Suprapubic skin (tissue), 4 donors: ENCODE measurements at regions not wholly inside any gene's neighbourhood (a gene's known extent, or its start where the extent isn't known, plus 50 kb on each side); places are given as distances from the start of the nearest gene placed in this dataset.

Source experiments
- DNase-seq, 2 donors: peaks; one replicate each; pipeline ENCODE4 v3.0.0-alpha.2; 2019; ENCODE audit warnings: low spot score in 2 of 2
- H3K27ac ChIP-seq: fragments of 200-600 bp; sonication (generic); one replicate; pipeline ENCODE4 v1.5.1; 2019
- H3K27me3 ChIP-seq: fragments of 200-600 bp; sonication (generic); one replicate; pipeline ENCODE4 v1.5.1; 2019
- H3K36me3 ChIP-seq: fragments of 200-600 bp; sonication (generic); one replicate; pipeline ENCODE4 v1.5.1; 2019
- H3K4me1 ChIP-seq: fragments of 200-600 bp; sonication (generic); one replicate; pipeline ENCODE4 v1.5.1; 2019
- H3K4me3 ChIP-seq: fragments of 200-600 bp; sonication (generic); one replicate; pipeline ENCODE4 v1.5.1; 2019; ENCODE audit warnings: mild to moderate bottlenecking
- H3K9me3 ChIP-seq: fragments of 200-600 bp; sonication (generic); one replicate; pipeline ENCODE4 v1.5.1; 2019
- CTCF ChIP-seq, 2 donors: fragments of 200-600 bp in 1 of 2; fragments of 450-650 bp in 1 of 2; sonication (generic) in 1 of 2; IDR thresholded peaks; one replicate each; pipeline ENCODE4 v1.5.1; 2016 to 2019; ENCODE audit warnings: antibody characterized with exemption in 2 of 2, mild to moderate bottlenecking in 1 of 2, moderate library complexity in 1 of 2
- EP300 ChIP-seq: sonication (generic); formaldehyde crosslinking; IDR thresholded peaks from one replicate; pipeline ENCODE4 v1.6.1; 2017; ENCODE audit warnings: antibody characterized with exemption
- POLR2A ChIP-seq, 2 donors: fragments of 450-650 bp; IDR thresholded peaks; one replicate each; pipeline ENCODE4 v1.6.1; 2017; ENCODE audit warnings: antibody characterized with exemption in 2 of 2, mild to moderate bottlenecking in 2 of 2, moderate library complexity in 2 of 2
- POLR2AphosphoS5 ChIP-seq, 3 donors: sonication (generic); formaldehyde crosslinking; IDR thresholded peaks; one replicate each; pipeline ENCODE4 v1.6.1; 2017; ENCODE audit warnings: antibody characterized with exemption in 3 of 3
- WGBS: methylation state at CpG from one replicate; pipeline ENCODE4 v1.1.5; 2018; 5-methylcytosine and 5-hydroxymethylcytosine counted together

- DNase-seq = no peak
- H3K27me3 ChIP-seq = peaks cover 70% of the 10 kb centered on the region
- H3K4me1 ChIP-seq = peaks cover 17% of the 10 kb centered on the region
- H3K9me3 ChIP-seq = no peaks in the 10 kb centered on the region
- H3K4me3 ChIP-seq = no peak overlapping the region
- no peaks in the 10 kb centered on the region for H3K36me3 ChIP-seq
- WGBS = 82% methylated on average over 2 of the region's 2 CpGs
- no peak for TF ChIP-seq POLR2A (IDR thresholded peaks at IDR 0.05)
- no peak for TF ChIP-seq EP300
- TF ChIP-seq CTCF (IDR thresholded peaks at IDR 0.05) = no peak
- TF ChIP-seq POLR2AphosphoS5 (IDR thresholded peaks at IDR 0.05) = no peak
- no peak overlapping the region for H3K27ac ChIP-seq
Observed at GRCh38 chr2:176641436-176641835, 372.2 kb downstream of the MTX2 start.

- Histone ChIP-seq H3K9me3 (no peaks in the 10 kb centered on the region), H3K4me3 (no peak overlapping the region), H3K4me1 (peaks cover 11% of the 10 kb centered on the region), H3K27ac (no peak overlapping the region), H3K36me3 (no peaks in the 10 kb centered on the region), H3K27me3 (peaks cover 71% of the 10 kb centered on the region)
- no peak for DNase-seq
- TF ChIP-seq POLR2AphosphoS5 (IDR thresholded peaks at IDR 0.05) (no peak), EP300 (no peak), CTCF (IDR thresholded peaks at IDR 0.05) (no peak), POLR2A (IDR thresholded peaks at IDR 0.05) (no peak)
- 78% methylated on average over 4 of the region's 4 CpGs for whole genome bisulfite sequencing
Observed at GRCh38 chr2:176642074-176642473, 372.8 kb downstream of the MTX2 start.

GRCh38 chr2:176643646-176644045 is 374.4 kb downstream of the MTX2 start:
- Histone ChIP-seq H3K4me1 (no peaks in the 10 kb centered on the region), H3K27me3 (peaks cover 68% of the 10 kb centered on the region), H3K9me3 (no peaks in the 10 kb centered on the region), H3K36me3 (no peaks in the 10 kb centered on the region), H3K4me3 (no peak overlapping the region), H3K27ac (no peak overlapping the region)
- TF ChIP-seq CTCF (IDR thresholded peaks at IDR 0.05) (no peak), POLR2AphosphoS5 (IDR thresholded peaks at IDR 0.05) (no peak), EP300 (no peak), POLR2A (IDR thresholded peaks at IDR 0.05) (no peak)
- DNase-seq = no peak
- 43% methylated on average over 8 of the region's 8 CpGs for WGBS

GRCh38 chr2:176645494-176645893 is 376.3 kb downstream of the MTX2 start:
- H3K4me1 ChIP-seq = no peaks in the 10 kb centered on the region
- no peaks in the 10 kb centered on the region for H3K36me3 ChIP-seq
- H3K27ac ChIP-seq = no peak overlapping the region
- no peaks in the 10 kb centered on the region for H3K9me3 ChIP-seq
- TF ChIP-seq EP300 (no peak), POLR2A (IDR thresholded peaks at IDR 0.05) (no peak), CTCF (IDR thresholded peaks at IDR 0.05) (no peak), POLR2AphosphoS5 (IDR thresholded peaks at IDR 0.05) (no peak)
- 93% methylated on average over 3 of the region's 3 CpGs for WGBS
- H3K4me3 ChIP-seq = no peak overlapping the region
- peaks cover 58% of the 10 kb centered on the region for H3K27me3 ChIP-seq
- no peak for DNase-seq

- WGBS = 86% methylated on average over 5 of the region's 5 CpGs
- Histone ChIP-seq H3K9me3 (no peaks in the 10 kb centered on the region), H3K36me3 (no peaks in the 10 kb centered on the region), H3K27me3 (peaks cover 56% of the 10 kb centered on the region), H3K4me1 (no peaks in the 10 kb centered on the region), H3K4me3 (no peak overlapping the region), H3K27ac (no peak overlapping the region)
- TF ChIP-seq POLR2AphosphoS5 (IDR thresholded peaks at IDR 0.05) = no peak
- no peak for TF ChIP-seq POLR2A (IDR thresholded peaks at IDR 0.05)
- no peak for DNase-seq
Observed at GRCh38 chr2:176646033-176646615, 376.9 kb downstream of the MTX2 start.
